Osteoblast (primary cell): ENCODE measurements at regions not wholly inside any gene's neighbourhood (a gene's known extent, or its start where the extent isn't known, plus 50 kb on each side); places are given as distances from the start of the nearest gene placed in this dataset.

Source experiments
- DNase-seq: peaks from one replicate; pipeline ENCODE4 v3.0.0; 2011; ENCODE audit warnings: low spot score, mixed read lengths; ENCODE audit not compliant: insufficient read length; ENCODE audit errors: missing footprints
- H2AFZ ChIP-seq: 2 replicates; pipeline ENCODE4 v1.6.0; 2011; ENCODE audit warnings: mild to moderate bottlenecking, low read length
- H3K27ac ChIP-seq: 2 replicates; pipeline ENCODE4 v1.5.1; 2011; ENCODE audit warnings: mild to moderate bottlenecking, low read depth, low read length, moderate library complexity
- H3K27me3 ChIP-seq: 2 replicates; pipeline ENCODE4 v1.6.0; 2012; ENCODE audit warnings: mild to moderate bottlenecking, control low read depth, inconsistent platforms, low read length, moderate library complexity; ENCODE audit not compliant: insufficient read depth
- H3K36me3 ChIP-seq: 2 replicates; pipeline ENCODE4 v1.5.1; 2011; ENCODE audit warnings: mild to moderate bottlenecking, low read length, control low read depth, moderate library complexity; ENCODE audit not compliant: insufficient read depth
- H3K4me1 ChIP-seq: 2 replicates; pipeline ENCODE4 v1.5.1; 2011; ENCODE audit warnings: mild to moderate bottlenecking, low read length, control low read depth, moderate library complexity; ENCODE audit not compliant: insufficient read depth
- H3K4me2 ChIP-seq: 2 replicates; pipeline ENCODE4 v1.6.0; 2011; ENCODE audit warnings: mild to moderate bottlenecking, low read length; ENCODE audit not compliant: insufficient read depth
- H3K4me3 ChIP-seq: fragments of 200-600 bp; sonication (generic); 3 replicates; pipeline ENCODE4 v1.5.1; 2012; ENCODE audit warnings: mild to moderate bottlenecking, low read length, inconsistent platforms; ENCODE audit not compliant: insufficient read depth
- H3K79me2 ChIP-seq: 2 replicates; pipeline ENCODE4 v1.6.0; 2012; ENCODE audit warnings: mild to moderate bottlenecking, low read length, control low read depth, inconsistent platforms; ENCODE audit not compliant: insufficient read depth
- H3K9me3 ChIP-seq: 2 replicates; pipeline ENCODE4 v1.5.1; 2011; ENCODE audit warnings: low read depth, low read length, control low read depth
- H4K20me1 ChIP-seq: 2 replicates; pipeline ENCODE4 v1.6.0; 2012; ENCODE audit warnings: mild to moderate bottlenecking, low read length, control low read depth; ENCODE audit not compliant: insufficient read depth
- CTCF ChIP-seq: IDR thresholded peaks from 2 replicates; pipeline ENCODE4 v1.5.1; 2011; ENCODE audit warnings: mild to moderate bottlenecking, low read depth, low read length, moderate library complexity; ENCODE audit errors: extremely low read depth

DNA sequence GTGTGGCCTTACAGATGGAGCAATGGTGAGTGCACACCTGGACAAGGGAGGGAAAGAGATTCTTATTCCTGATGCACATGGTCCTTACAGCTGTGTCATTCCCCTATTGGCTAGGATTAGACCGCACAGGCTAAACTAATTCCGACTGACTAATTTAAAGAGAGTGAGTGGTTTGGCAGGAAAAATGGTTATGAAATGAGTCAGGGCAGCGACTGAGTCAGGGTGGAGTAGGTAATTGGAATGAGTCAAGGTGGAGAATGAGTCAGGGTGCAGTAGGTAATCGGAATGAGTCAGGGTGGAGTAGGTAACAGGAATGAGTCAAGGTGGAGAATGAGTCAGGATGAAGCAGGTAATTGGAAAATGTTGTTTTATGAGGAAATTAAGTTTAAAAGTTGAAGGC is 1353.7 kb upstream of the LRRTM1 start:
- peaks cover 6% of the 10 kb centered on the region for H3K9me3 ChIP-seq
- H2AFZ ChIP-seq: no peak overlapping the region
- no peaks in the 10 kb centered on the region for H3K4me1 ChIP-seq
- no peaks in the 10 kb centered on the region for H3K79me2 ChIP-seq
- H3K27me3 ChIP-seq: no peaks in the 10 kb centered on the region
- no peak overlapping the region for H3K4me2 ChIP-seq
- H3K4me3 ChIP-seq: no peak overlapping the region
- TF ChIP-seq CTCF: no peak
- H3K36me3 ChIP-seq: no peaks in the 10 kb centered on the region
- no peak overlapping the region for H3K27ac ChIP-seq
- DNase-seq: no peak
- no peaks in the 10 kb centered on the region for H4K20me1 ChIP-seq

DNA sequence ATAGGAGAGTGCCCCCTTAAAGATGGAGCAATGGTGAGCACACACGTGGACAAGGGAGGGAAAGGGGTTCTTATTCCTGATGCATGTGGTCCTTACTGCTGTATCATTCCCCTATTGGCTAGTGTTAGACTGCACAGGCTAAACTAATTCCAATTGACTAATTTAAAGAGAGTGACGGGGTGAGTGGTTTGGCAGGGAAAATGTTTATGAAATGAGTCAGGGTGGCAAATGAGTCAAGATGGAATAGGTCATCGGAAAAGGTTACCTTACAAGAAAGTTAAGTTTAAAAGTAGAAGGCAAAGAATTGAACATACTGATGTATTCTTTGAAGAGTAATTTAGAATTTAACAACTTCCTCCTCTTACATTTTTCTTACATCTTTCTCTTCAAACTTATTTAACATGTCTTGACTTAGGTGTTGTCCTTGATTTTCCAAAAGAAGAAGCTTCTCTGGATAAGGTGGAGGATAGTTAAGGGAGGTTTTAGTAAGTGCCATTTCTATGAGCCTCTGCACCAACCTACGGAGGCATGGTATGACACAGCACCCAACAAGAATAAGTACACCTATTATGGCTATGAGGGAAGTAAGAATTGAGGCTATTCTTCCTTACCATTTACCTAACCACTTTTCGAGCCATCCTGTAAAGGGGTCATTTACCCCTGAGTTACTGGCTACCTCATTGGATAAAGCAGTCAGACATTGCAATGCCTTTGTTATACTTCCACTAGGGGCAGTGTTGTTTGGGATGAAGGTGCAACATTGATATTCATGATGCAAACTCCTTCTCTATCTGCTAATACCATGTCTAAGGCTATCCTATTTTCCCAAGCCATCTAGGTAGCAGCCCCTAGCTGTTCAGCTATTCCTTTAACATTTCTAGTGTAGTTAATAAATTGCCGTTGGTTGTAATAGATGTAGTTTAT is 1345.8 kb upstream of the LRRTM1 start:
- Histone ChIP-seq H3K36me3 (no peaks in the 10 kb centered on the region), H3K79me2 (no peaks in the 10 kb centered on the region), H3K4me3 (no peak overlapping the region), H3K4me2 (no peak overlapping the region), H3K27ac (no peak overlapping the region), H2AFZ (no peak overlapping the region), H3K9me3 (no peaks in the 10 kb centered on the region), H3K4me1 (no peaks in the 10 kb centered on the region), H3K27me3 (no peaks in the 10 kb centered on the region), H4K20me1 (no peaks in the 10 kb centered on the region)
- no peak for TF ChIP-seq CTCF
- no peak for DNase-seq

- no peaks in the 10 kb centered on the region for H3K36me3 ChIP-seq
- H3K4me1 ChIP-seq: no peaks in the 10 kb centered on the region
- DNase-seq: no peak
- H3K79me2 ChIP-seq: no peaks in the 10 kb centered on the region
- H3K9me3 ChIP-seq: no peaks in the 10 kb centered on the region
- H3K4me3 ChIP-seq: no peak overlapping the region
- no peak overlapping the region for H3K4me2 ChIP-seq
- no peaks in the 10 kb centered on the region for H4K20me1 ChIP-seq
- no peaks in the 10 kb centered on the region for H3K27me3 ChIP-seq
- TF ChIP-seq CTCF: no peak
- H2AFZ ChIP-seq: no peak overlapping the region
- H3K27ac ChIP-seq: no peak overlapping the region
Measured at GRCh38 chr2:81648806-81649205, 1344.3 kb upstream of the LRRTM1 start.

DNA sequence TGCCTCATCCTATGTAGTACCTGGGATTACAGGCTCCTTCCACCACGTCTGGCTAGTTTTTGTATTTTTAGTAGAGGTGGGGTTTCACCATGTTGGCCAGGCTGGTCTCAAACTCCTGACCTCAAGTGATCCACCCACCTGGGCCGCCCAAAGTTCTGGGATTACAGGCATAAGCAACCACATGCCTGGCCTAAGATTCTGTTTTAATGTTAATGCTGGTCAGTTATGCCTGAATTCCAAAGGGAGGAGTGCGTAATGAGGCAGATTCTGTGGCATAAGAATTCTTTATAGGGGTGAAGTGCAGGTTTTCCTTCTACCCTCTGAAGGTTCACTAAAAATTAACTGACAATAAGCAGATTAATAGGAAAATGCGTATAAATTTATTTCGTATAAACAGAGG is 1343.8 kb upstream of the LRRTM1 start:
- H3K27ac ChIP-seq: no peak overlapping the region
- no peak for DNase-seq
- H3K4me3 ChIP-seq: no peak overlapping the region
- no peaks in the 10 kb centered on the region for H4K20me1 ChIP-seq
- H3K4me1 ChIP-seq: no peaks in the 10 kb centered on the region
- no peaks in the 10 kb centered on the region for H3K9me3 ChIP-seq
- H2AFZ ChIP-seq: no peak overlapping the region
- no peak overlapping the region for H3K4me2 ChIP-seq
- H3K27me3 ChIP-seq: no peaks in the 10 kb centered on the region
- no peaks in the 10 kb centered on the region for H3K79me2 ChIP-seq
- H3K36me3 ChIP-seq: no peaks in the 10 kb centered on the region
- no peak for TF ChIP-seq CTCF
